ENCODE measurements at regions not wholly inside any gene's neighbourhood (a gene's known extent, or its start where the extent isn't known, plus 50 kb on each side); places are given as distances from the start of the nearest gene placed in this dataset.

- Histone ChIP-seq H4K20me1 (ENCODE audit: insufficient read depth, low read length) (no peaks in the 10 kb centered on the region), H3K9me3 (ENCODE audit: insufficient read depth, low read length) (peaks cover 5% of the 10 kb centered on the region; the same call in 1 of the 2 replicates), H3K27ac (ENCODE audit: low read length) (no peak overlapping the region), H3K4me3 (ENCODE audit: low read length) (no peak overlapping the region), H3K36me3 (replicated peaks; ENCODE audit: low read depth, low read length) (no peaks in the 10 kb centered on the region), H3K4me2 (ENCODE audit: low read length) (no peak overlapping the region), H3K27me3 (ENCODE audit: low read depth, low read length) (no peaks in the 10 kb centered on the region), H3K9ac (ENCODE audit: low read length) (no peak overlapping the region), H3K4me1 (ENCODE audit: low read length) (peaks cover 38% of the 10 kb centered on the region), H2AFZ (ENCODE audit: low read depth, low read length) (no peak overlapping the region), H3K79me2 (ENCODE audit: low read length) (no peaks in the 10 kb centered on the region)
- TF ChIP-seq, protein P1, sequence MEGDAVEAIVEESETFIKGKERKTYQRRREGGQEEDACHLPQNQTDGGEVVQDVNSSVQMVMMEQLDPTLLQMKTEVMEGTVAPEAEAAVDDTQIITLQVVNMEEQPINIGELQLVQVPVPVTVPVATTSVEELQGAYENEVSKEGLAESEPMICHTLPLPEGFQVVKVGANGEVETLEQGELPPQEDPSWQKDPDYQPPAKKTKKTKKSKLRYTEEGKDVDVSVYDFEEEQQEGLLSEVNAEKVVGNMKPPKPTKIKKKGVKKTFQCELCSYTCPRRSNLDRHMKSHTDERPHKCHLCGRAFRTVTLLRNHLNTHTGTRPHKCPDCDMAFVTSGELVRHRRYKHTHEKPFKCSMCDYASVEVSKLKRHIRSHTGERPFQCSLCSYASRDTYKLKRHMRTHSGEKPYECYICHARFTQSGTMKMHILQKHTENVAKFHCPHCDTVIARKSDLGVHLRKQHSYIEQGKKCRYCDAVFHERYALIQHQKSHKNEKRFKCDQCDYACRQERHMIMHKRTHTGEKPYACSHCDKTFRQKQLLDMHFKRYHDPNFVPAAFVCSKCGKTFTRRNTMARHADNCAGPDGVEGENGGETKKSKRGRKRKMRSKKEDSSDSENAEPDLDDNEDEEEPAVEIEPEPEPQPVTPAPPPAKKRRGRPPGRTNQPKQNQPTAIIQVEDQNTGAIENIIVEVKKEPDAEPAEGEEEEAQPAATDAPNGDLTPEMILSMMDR (IDR thresholded peaks at IDR 0.05; ENCODE audit: low read depth, low read length), result no peak
- TF ChIP-seq EZH2phosphoT487 (IDR thresholded peaks at IDR 0.05; ENCODE audit: low read depth), result no peak
These were observed 371.4 kb upstream of the C1orf174 start for GRCh38 chr1:4271338-4271998.

GRCh38 chr1:4272568-4272967 is 372.5 kb upstream of the C1orf174 start:
- Histone ChIP-seq H3K4me1 (ENCODE audit: low read length) (peaks cover 28% of the 10 kb centered on the region), H3K36me3 (replicated peaks; ENCODE audit: low read depth, low read length) (no peaks in the 10 kb centered on the region), H2AFZ (ENCODE audit: low read depth, low read length) (no peak overlapping the region), H3K4me2 (ENCODE audit: low read length) (no peak overlapping the region), H4K20me1 (ENCODE audit: insufficient read depth, low read length) (no peaks in the 10 kb centered on the region), H3K79me2 (ENCODE audit: low read length) (no peaks in the 10 kb centered on the region), H3K4me3 (ENCODE audit: low read length) (no peak overlapping the region), H3K9ac (ENCODE audit: low read length) (no peak overlapping the region), H3K27ac (ENCODE audit: low read length) (no peak overlapping the region), H3K9me3 (ENCODE audit: insufficient read depth, low read length) (peaks cover 10% of the 10 kb centered on the region; the same call in 1 of the 2 replicates), H3K27me3 (ENCODE audit: low read depth, low read length) (no peaks in the 10 kb centered on the region)
- no peak for TF ChIP-seq EZH2phosphoT487 (IDR thresholded peaks at IDR 0.05; ENCODE audit: low read depth)
- TF ChIP-seq, protein P1 (IDR thresholded peaks at IDR 0.05; ENCODE audit: low read depth, low read length), result no peak

- H3K4me2 ChIP-seq (ENCODE audit: low read length), result peak overlapping the region; percentile 22; the same call in 1 of the 2 replicates
- no peaks in the 10 kb centered on the region for H3K27me3 ChIP-seq (ENCODE audit: low read depth, low read length)
- no peaks in the 10 kb centered on the region for H4K20me1 ChIP-seq (ENCODE audit: insufficient read depth, low read length)
- H3K36me3 ChIP-seq (replicated peaks; ENCODE audit: low read depth, low read length), result no peaks in the 10 kb centered on the region
- no peak overlapping the region for H3K27ac ChIP-seq (ENCODE audit: low read length)
- no peaks in the 10 kb centered on the region for H3K79me2 ChIP-seq (ENCODE audit: low read length)
- peaks cover 11% of the 10 kb centered on the region; the same call in 1 of the 2 replicates for H3K9me3 ChIP-seq (ENCODE audit: insufficient read depth, low read length)
- no peak for TF ChIP-seq EZH2phosphoT487 (IDR thresholded peaks at IDR 0.05; ENCODE audit: low read depth)
- TF ChIP-seq, protein P1 (IDR thresholded peaks at IDR 0.05; ENCODE audit: low read depth, low read length), result no peak
- 0 out of 2 replicates have a peak overlapping the region, but pooled peaks have one; percentile 1 for H3K9ac ChIP-seq (ENCODE audit: low read length)
- H2AFZ ChIP-seq (ENCODE audit: low read depth, low read length), result no peak overlapping the region
- H3K4me1 ChIP-seq (ENCODE audit: low read length), result peaks cover 22% of the 10 kb centered on the region
- H3K4me3 ChIP-seq (ENCODE audit: low read length), result no peak overlapping the region
These were observed 373.2 kb upstream of the C1orf174 start for GRCh38 chr1:4273243-4273642.

DNA sequence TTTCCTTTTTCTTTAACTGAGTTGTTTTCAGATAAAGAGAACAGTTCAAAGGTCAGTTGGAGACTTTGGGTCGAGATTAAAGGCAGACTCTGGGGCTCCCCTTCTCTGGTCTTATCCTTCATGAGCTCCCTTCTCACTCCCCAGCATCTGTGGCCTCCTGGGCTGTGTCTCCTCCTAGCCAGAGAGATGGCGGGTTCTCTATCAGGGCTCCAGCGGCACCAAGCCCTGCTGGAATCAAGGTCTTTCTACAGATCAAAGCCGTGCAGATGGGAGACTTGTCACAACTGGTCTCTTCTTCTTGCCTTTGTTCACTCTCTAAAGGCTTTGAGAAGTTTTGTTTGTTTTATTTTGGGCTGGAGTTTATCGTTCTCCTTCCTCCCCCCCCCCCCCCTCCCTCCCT is 373.7 kb upstream of the C1orf174 start:
- H3K4me2 ChIP-seq (ENCODE audit: low read length), result 0 out of 2 replicates have a peak overlapping the region, but pooled peaks have one; percentile 22
- TF ChIP-seq, protein P1 (IDR thresholded peaks at IDR 0.05; ENCODE audit: low read depth, low read length), result no peak
- no peak for TF ChIP-seq EZH2phosphoT487 (IDR thresholded peaks at IDR 0.05; ENCODE audit: low read depth)
- no peaks in the 10 kb centered on the region for H3K36me3 ChIP-seq (replicated peaks; ENCODE audit: low read depth, low read length)
- H3K27me3 ChIP-seq (ENCODE audit: low read depth, low read length), result no peaks in the 10 kb centered on the region
- H3K4me3 ChIP-seq (ENCODE audit: low read length), result no peak overlapping the region
- 0 out of 2 replicates have a peak overlapping the region, but pooled peaks have one; percentile 1 for H3K9ac ChIP-seq (ENCODE audit: low read length)
- H3K79me2 ChIP-seq (ENCODE audit: low read length), result no peaks in the 10 kb centered on the region
- no peak overlapping the region for H2AFZ ChIP-seq (ENCODE audit: low read depth, low read length)
- H3K27ac ChIP-seq (ENCODE audit: low read length), result no peak overlapping the region
- H3K4me1 ChIP-seq (ENCODE audit: low read length), result peaks cover 17% of the 10 kb centered on the region
- H3K9me3 ChIP-seq (ENCODE audit: insufficient read depth, low read length), result peaks cover 11% of the 10 kb centered on the region; the same call in 1 of the 2 replicates
- H4K20me1 ChIP-seq (ENCODE audit: insufficient read depth, low read length), result no peaks in the 10 kb centered on the region
